ENCODE measurements at regions not wholly inside any gene's neighbourhood (a gene's known extent, or its start where the extent isn't known, plus 50 kb on each side); places are given as distances from the start of the nearest gene placed in this dataset.

- POLR2A ChIA-PET, result no interaction called here
- CTCF ChIA-PET, result interaction anchor here (0.6 kb wide), 1 partner anchor 25 kb away, joined by 3 read pairs; no protein-coding TSS in a partner anchor
- H3K27me3 ChIP-seq (ENCODE audit: control insufficient read depth, insufficient read depth, low read length), result no peaks in the 10 kb centered on the region
- no peak for TF ChIP-seq CTCF (IDR thresholded peaks at IDR 0.05; ENCODE audit: insufficient read depth, low read depth, low read length)
- no peak overlapping the region for H3K4me3 ChIP-seq (ENCODE audit: low read depth, low read length)
- DNase-seq (ENCODE audit: low read depth), result no peak
- no peaks in the 10 kb centered on the region for H3K36me3 ChIP-seq (ENCODE audit: control insufficient read depth, insufficient read depth, low read length)
These were observed 83.3 kb downstream of the EDEM1 start for GRCh38 chr3:5270666-5271371.

GRCh38 chr3:5271372-5271683 lies 83.8 kb downstream of the EDEM1 start:
- CTCF ChIA-PET, result interaction anchor here (0.6 kb wide), 1 partner anchor 26 kb away, joined by 3 read pairs; no protein-coding TSS in a partner anchor
- Histone ChIP-seq H3K27me3 (ENCODE audit: control insufficient read depth, insufficient read depth, low read length) (no peaks in the 10 kb centered on the region), H3K36me3 (ENCODE audit: control insufficient read depth, insufficient read depth, low read length) (no peaks in the 10 kb centered on the region), H3K4me3 (ENCODE audit: low read depth, low read length) (no peak overlapping the region)
- TF ChIP-seq CTCF (IDR thresholded peaks at IDR 0.05; ENCODE audit: insufficient read depth, low read depth, low read length), result no peak
- DNase-seq (ENCODE audit: low read depth), result no peak
- POLR2A ChIA-PET, result no interaction called here

- CTCF ChIA-PET, result interaction anchor here (1.1 kb wide), 1 partner anchor 21 kb away, joined by 4 read pairs; no protein-coding TSS in a partner anchor
- POLR2A ChIA-PET, result interaction anchor here (0.6 kb wide), 1 partner anchor 21 kb away, joined by 3 read pairs; no protein-coding TSS in a partner anchor
- Histone ChIP-seq H3K27me3 (ENCODE audit: control insufficient read depth, insufficient read depth, low read length) (no peaks in the 10 kb centered on the region), H3K4me3 (ENCODE audit: low read depth, low read length) (no peak overlapping the region), H3K36me3 (ENCODE audit: control insufficient read depth, insufficient read depth, low read length) (no peaks in the 10 kb centered on the region)
- no peak for DNase-seq (ENCODE audit: low read depth)
- TF ChIP-seq CTCF (IDR thresholded peaks at IDR 0.05; ENCODE audit: insufficient read depth, low read depth, low read length), result no peak
These were observed 84.9 kb downstream of the EDEM1 start for GRCh38 chr3:5272387-5272786.

GRCh38 chr3:5274091-5274490 lies 86.6 kb downstream of the EDEM1 start:
- Histone ChIP-seq H3K4me3 (ENCODE audit: low read depth, low read length) (no peak overlapping the region), H3K27me3 (ENCODE audit: control insufficient read depth, insufficient read depth, low read length) (no peaks in the 10 kb centered on the region), H3K36me3 (ENCODE audit: control insufficient read depth, insufficient read depth, low read length) (no peaks in the 10 kb centered on the region)
- CTCF ChIA-PET, result no interaction called here
- POLR2A ChIA-PET, result no interaction called here
- no peak for DNase-seq (ENCODE audit: low read depth)
- TF ChIP-seq CTCF (IDR thresholded peaks at IDR 0.05; ENCODE audit: insufficient read depth, low read depth, low read length), result no peak

GRCh38 chr3:5275529-5275928 lies 88.0 kb downstream of the EDEM1 start:
- Histone ChIP-seq H3K36me3 (ENCODE audit: control insufficient read depth, insufficient read depth, low read length) (no peaks in the 10 kb centered on the region), H3K27me3 (ENCODE audit: control insufficient read depth, insufficient read depth, low read length) (no peaks in the 10 kb centered on the region), H3K4me3 (ENCODE audit: low read depth, low read length) (no peak overlapping the region)
- no peak for TF ChIP-seq CTCF (IDR thresholded peaks at IDR 0.05; ENCODE audit: insufficient read depth, low read depth, low read length)
- ChIA-PET CTCF (interaction anchor here (1.2 to 2.0 kb wide), 2 partner anchors 11 to 31 kb away, joined by 3 to 5 read pairs; no protein-coding TSS in a partner anchor), POLR2A (no interaction called here)
- DNase-seq (ENCODE audit: low read depth), result peak; percentile 41

Data from BJ (cell line).